ENCODE measurements at regions not wholly inside any gene's neighbourhood (a gene's known extent, or its start where the extent isn't known, plus 50 kb on each side); places are given as distances from the start of the nearest gene placed in this dataset.
"Not testable (repeated sequence)": the region's sequence is repeated elsewhere in the genome, so short reads cannot be mapped to it uniquely, and the experiment has no call there.

DNA sequence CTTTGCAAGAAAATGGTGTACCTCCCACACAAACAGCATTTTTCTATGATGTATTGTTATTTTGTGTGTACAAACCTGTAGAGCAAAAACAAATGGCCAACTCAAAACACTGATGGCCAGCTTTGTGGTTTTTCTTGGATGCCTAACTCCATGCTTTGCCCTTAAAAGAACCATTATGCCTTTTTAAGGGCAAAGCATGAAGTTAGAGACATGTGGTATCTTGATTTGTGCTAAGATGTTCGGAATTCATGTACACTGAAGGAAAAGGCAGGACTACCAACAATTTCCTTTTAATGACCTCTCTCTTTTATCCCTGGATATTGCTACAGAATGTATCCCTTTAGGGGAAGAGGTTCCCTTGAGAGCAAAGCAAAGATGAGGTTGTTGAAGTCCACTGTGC lies 273.6 kb downstream of the SCG2 start:
- no peak for DNase-seq (ENCODE audit: low spot score)
- intact Hi-C loops (cut with DNase I), result no loop called here

DNA sequence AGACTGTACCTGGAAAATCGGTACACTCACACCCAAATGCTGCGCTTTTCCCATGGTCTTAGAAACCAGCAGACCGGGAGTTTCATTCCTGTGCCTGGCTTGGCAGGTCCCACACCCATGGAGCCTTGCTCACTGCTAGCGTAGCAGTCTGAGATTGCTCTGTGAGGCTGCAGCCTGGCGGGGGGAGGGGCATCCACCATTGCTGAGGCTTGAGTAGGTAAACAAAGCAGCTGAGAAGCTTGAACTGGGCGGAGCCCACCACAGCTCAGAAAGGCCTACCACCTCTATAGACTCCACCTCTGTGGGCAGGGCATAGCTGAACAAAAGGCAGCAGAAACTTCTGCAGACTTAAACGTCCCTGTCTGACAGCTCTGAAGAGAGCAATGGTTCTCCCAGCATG lies 271.4 kb downstream of the SCG2 start:
- DNase-seq (ENCODE audit: low spot score); intact Hi-C loops (cut with DNase I): not testable (repeated sequence)

DNA sequence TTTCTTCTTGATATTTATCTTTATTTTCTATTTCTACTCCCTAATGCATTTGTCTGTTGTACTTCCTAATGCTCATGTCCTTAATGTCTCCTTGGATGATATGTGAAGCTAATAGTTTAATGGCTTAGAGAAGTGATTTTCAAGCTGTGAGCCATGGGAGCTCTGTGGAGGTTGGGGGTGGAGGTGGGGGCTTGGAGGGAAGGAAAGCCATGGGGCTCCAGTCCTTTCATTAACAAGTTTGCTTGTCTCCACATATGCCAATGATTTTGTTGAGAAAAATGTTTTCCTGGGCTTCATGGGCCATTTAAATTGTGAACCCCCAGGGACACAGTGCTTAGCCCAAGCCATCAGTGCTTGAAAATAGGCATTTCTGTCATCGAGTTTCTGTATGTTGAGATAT lies 264.1 kb downstream of the SCG2 start:
- DNase-seq (ENCODE audit: low spot score), result no peak
- intact Hi-C loops (cut with DNase I), result no loop called here

DNA sequence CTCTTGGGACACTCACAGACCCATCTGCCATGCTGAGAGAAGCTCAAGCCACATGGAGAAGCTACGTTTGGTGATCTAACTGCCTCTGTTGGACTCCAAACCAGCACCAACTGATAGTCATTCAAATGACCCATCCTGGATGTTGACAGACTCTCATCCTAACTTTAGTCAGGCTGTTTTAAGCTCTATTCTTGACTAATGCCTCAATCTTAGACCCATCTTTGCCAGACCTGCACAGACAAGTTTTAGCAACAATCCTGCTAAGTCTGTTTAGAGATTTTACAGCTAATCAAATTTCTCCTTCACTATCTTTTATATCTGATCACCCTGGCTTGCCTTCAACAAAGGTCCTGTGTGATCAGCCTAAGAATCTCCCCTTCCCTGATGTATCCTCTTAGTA lies 245.1 kb downstream of the SCG2 start:
- no peak for DNase-seq (ENCODE audit: low spot score)

DNA sequence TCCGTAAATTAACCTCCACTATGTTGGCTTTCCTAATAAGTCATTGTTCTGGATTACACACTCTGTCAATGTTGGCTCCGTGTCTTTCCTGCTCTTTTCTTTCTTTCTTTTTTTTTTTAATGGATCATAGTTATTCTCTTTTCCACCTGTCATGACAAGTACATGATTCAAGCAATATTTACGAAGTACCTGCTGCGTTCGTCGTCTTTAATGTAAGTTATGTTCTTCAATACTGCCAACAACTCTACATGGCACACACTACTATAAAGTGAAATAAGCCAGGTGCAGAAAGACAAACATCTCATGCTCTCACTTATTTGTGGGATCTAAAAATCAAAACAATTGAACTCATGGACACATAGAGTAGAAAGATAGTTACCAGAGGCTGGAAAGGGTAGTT lies 239.1 kb downstream of the SCG2 start:
- intact Hi-C loops (cut with DNase I), result no loop called here
- DNase-seq (ENCODE audit: low spot score), result no peak

More for the DNA sequence above, 245.1 kb downstream of the SCG2 start:
- intact Hi-C loops (cut with DNase I), result no loop called here

DNA sequence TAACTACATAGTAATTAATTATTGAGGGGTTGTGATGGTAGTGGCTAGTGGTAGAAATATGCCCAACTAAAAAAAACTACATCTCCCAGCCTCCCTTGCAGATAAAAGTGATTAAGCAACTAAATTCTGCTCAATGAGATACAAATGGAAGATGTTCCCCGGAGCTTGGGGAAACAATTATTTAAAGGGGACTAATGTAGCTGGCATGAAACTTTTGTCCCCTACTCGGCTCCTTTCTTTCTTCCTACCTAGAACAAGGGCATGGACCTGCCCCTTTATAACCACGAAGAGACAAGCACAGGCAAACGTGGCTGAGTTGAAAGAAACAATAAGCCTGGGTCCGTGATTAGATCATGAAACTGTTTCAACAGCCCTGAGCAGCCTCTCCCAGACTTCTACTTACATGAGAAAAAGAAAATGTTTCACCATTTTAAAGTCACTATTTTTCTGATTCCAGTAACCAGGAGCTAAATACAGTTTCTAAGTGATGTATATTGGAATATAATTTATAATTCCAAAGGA lies 236.9 kb downstream of the SCG2 start:
- intact Hi-C loops (cut with DNase I), result no loop called here
- DNase-seq (ENCODE audit: low spot score), result no peak

DNA sequence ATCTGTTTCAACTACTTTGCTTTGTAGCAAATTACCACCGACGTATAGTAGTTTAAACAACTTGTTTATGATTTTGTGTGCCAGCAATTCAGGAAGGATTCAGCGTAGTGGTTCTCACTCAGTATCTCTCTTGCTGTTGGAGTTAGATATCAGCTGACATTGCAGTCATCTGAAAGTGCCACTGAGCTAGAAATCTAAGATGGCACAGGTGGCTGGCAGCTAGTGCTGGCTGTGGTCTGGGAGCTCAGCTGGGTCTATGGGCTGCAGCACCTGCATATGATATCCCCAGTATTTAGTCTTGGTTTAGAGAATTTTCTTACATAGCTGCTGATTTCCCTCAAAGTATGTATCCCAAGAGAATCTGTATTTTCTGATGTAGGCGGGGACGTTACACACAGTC lies 235.6 kb downstream of the SCG2 start:
- intact Hi-C loops (cut with DNase I), result no loop called here
- no peak for DNase-seq (ENCODE audit: low spot score)

DNA sequence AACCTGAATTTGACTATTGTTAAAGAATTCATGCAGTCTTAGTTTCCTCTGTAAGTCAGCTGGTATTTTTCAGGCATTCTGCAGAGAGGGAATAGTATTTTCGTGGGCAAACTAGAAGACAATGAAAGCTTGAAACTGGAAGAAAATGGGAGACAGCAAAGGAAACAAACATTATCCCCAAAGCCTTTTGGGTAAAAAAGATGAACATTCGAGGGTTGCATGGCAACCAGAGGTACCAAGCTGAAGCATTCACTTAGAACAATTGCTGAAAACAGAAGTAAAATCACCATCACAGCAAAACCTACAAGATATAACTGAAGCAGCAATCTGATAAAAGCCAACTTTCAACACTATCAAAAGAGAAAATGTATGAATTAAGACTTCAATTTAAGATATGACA lies 233.7 kb downstream of the SCG2 start:
- DNase-seq (ENCODE audit: low spot score), result no peak
- intact Hi-C loops (cut with DNase I), result no loop called here

DNA sequence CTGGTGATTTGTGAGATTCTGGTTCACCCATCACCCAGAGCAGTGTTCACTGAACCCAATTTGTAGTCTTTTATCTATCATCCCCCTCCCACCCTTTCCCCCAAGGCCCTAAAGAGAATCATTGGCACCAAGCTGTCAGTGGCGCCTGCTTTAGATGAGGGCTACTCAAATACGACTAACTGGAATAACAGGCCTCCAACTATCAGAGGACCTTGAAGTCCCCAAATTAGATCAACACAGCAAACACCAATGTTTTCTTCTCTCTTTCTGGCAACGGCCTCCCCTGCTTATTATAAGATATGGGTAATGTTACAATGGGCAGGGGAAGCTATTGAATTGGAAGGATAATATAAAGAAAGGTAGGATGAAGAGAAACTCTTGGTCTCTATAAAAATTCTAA lies 232.3 kb downstream of the SCG2 start:
- no peak for DNase-seq (ENCODE audit: low spot score)
- intact Hi-C loops (cut with DNase I), result no loop called here

DNA sequence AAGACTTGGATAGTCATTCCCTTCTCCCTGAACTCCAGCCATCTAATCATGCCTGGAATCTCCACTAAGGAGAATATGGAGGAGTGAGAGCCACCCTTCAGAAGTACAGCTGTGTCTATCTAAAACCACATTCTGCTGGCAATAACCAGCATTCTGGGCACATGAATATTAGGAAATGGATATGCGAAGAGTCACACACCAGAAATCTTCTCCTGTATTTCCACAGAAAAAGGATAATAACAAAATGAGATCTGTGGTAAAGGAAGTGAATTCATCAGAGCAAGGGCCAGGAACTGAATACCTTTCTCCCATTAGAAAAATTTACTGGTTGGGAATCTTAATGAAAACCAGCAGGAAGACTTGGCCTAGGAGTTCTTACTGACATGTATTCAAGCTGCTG lies 218.8 kb downstream of the SCG2 start:
- no peak for DNase-seq (ENCODE audit: low spot score)
- intact Hi-C loops (cut with DNase I), result no loop called here

DNA sequence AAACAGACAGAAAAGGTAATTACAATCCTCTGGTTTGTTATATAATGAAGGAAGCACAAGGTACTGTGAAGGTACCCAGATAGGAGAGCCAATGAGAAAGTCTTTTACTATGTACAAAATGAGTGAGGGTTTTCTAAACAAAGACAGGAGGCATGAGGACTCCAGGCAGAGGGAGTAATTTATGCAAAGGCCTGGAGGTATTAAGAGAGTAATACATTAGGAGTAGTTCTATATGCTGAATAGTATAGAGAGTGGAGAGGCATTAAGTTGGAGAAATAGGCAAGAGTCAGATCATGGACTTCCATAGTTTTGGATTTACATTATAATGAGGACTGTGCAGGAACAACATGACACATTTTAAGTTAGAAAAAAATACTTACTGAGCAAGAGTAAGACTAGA lies 216.0 kb downstream of the SCG2 start:
- no peak for DNase-seq (ENCODE audit: low spot score)
- intact Hi-C loops (cut with DNase I), result no loop called here

DNA sequence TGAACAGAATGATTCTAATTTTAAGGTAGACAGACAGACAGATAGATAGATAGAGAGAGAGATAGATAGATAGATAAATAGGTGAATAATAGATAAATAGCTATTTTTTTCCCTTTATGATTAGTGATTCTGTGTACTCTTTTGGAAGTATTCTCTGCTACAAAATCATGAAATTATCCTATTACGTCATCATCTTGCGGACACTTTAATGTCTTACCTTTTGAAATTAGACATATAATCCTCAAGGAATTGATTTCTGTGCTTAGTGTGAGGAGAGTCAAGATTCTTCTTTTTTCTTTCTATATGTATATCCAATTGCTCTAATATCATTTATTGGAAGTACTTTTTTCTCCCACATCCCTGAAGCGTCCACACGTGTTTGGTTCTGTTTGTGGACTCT lies 215.2 kb downstream of the SCG2 start:
- intact Hi-C loops (cut with DNase I), result no loop called here
- DNase-seq (ENCODE audit: low spot score), result no peak

DNA sequence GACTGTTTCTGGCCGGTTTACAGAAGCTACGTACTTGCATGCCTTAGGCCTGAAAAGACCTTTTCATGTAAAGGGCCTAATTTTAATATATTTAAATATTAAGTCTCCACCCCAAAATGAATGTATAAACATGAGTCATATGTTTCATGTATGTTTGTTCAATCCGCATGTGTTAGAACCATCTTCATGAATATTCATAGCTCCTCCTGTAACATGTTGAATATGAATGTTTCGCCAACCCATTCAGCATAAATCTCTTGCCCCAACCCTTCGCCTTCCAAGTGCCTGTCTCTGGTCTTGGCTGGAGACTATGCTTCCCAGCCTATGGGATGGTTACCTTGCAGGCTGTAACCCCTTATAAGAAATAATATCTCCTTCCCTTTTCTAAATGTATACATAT lies 212.5 kb downstream of the SCG2 start:
- intact Hi-C loops (cut with DNase I), result no loop called here
- DNase-seq (ENCODE audit: low spot score), result no peak

DNA sequence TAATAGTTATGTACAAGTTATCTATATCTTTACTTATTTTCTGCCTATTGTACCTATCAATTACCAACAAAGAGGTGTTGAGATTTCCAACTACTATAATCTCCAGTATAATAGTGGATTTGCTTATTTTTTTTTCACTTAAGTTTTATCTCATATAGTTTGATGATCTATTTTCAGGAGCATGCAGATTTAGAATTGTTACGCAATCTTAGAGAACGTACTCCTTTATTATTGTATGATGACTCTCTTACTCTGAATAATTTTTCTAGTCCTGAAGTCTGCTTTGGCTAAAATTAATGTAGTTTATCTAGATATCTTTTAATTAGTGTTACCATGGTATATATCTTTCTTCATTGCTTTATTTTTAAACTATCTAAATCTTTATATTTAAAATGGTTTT lies 205.2 kb downstream of the SCG2 start:
- DNase-seq (ENCODE audit: low spot score), result no peak
- intact Hi-C loops (cut with DNase I), result no loop called here

DNA sequence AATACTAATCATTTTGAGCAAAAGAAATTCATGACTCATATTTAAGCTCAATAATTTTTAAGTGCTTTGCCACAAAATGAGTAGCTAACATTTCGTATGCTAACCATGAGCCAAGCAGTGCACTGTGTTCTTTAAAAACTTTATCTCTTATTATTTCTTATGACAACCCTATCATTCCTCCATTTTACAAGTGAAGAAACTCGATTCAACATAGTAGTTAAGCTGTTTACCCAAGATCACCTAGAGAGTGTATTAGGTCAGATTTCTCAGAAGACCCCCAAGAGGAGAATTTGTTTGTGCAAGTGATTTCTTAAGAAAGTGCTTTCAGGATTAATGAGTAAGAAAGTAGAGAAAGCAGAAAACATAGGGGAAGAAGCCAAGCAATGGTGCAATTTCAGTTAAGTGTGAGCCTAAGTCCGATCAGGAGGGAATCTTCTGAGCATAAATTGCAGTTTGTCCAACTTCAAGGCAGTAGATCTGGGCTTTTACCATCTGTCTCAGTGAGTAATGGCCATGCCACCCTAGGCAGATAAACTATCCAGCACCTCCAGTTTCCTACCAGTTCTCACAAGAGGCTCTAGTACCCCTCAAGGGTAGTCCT lies 202.7 kb downstream of the SCG2 start:
- intact Hi-C loops (cut with DNase I), result no loop called here
- DNase-seq (ENCODE audit: low spot score), result no peak

DNA sequence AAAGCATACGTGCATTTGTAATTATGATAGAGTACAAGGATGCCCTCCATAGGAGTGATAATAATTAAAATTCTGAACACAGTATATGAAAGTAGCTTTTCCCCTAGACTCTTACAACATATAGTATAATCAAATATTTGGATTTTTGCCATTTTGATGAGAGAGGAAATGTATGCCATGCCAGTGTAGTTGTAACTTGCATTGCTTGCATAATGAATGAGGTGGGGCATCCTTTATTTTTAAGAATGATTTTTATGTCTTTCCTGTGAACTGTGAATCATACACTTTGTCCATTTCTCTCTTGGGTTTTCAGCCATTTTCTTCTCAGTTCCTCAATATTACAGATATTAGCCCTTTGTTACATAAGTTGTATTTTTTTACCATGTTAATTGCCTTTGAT lies 197.5 kb downstream of the SCG2 start:
- DNase-seq (ENCODE audit: low spot score), result no peak
- intact Hi-C loops (cut with DNase I), result no loop called here

DNA sequence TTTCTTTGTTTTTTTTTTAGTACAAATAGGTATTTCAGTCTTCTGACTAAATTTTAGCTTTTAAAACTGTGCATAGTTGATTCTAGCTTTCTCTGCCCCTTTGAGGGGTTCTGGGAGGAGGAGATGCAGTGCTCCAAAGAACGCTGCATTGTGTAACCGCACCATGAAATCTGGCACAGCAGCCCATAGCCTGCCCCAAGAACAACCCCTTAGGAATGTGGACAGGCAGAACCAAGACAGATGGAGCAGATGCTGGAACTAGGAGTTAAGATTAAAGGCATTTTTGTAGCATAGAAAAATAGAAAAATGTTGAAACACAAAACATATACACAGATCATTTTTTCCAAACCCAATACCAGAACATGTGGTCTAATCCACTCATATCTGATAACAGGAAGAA lies 187.5 kb downstream of the SCG2 start:
- peak; percentile 84 for DNase-seq (ENCODE audit: low spot score)
- intact Hi-C loops (cut with DNase I), result no loop called here

DNA sequence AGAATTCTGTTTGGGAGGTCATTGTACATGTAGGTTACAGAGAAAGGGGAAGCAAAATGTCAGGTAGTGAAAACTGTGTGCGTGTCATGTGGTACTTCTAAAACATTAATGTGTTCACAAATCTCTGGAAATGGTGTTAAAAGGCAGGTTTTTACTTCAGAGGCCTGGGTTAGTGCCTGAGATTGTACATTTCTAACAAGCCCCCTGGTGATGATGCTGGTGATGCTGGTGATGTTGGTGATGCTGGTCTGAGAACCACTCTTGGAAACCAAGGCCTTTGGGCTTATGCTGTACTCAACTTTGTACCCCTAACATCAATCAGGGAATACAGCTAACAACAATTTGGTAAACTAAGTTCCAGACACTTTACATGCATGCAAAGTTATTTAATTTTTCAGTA lies 187.1 kb downstream of the SCG2 start:
- DNase-seq (ENCODE audit: low spot score), result no peak
- intact Hi-C loops (cut with DNase I), result no loop called here

DNA sequence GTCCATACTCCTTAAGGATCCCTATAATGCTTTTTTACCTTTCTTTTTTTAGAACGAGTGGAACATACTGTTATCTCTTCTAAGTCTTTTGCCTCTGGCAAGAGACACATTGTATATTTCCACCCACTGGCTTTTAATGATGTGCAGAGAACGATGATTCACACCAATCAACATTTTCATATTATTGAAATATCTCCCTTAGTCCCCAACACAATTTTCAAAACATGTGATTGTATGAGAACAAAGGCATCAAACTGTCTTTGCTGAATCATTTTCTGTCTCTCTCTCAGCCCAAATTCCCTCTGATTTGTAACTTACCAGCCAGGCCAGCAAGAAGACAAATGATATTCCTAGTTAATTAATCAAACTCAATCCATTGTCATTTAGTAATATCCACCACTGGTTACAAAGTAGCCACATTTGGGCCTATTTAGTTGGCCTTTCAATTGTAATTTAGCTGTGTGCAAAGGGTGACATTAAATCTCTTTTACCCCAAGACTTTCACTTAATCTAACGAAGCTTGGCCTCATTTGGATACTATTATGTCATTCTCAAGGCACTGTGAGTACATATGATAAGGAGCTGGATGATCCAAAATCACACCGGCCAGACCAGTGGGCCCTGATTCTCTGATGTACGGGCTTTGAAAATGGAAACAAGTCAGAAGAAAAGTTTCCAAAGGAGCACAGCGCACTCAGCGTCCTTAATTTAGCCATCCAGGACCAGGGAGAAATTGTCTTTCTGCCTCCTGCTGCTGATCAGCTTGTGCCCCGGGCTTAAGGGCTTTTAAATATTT lies 185.1 kb downstream of the SCG2 start:
- intact Hi-C loops (cut with DNase I), result no loop called here
- peak; percentile 82 for DNase-seq (ENCODE audit: low spot score)

DNA sequence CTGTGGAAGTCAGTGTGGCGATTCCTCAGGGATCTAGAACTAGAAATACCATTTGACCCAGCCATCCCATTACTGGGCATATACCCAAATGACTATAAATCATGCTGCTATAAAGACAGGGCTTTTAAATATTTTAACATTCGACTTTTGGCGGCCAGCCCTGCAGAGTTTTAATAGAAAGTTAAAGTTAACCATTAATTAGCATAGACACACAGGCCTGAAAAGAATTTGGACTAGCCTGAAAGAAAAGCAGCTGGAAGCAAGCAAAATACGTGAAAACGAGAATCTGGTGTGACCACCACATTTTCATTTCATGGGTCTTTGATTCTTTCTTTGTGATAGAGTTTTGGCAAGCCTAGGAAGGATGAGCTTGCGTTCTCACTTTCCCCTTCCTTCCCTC lies 184.0 kb downstream of the SCG2 start:
- no peak for DNase-seq (ENCODE audit: low spot score)
- intact Hi-C loops (cut with DNase I), result no loop called here

DNA sequence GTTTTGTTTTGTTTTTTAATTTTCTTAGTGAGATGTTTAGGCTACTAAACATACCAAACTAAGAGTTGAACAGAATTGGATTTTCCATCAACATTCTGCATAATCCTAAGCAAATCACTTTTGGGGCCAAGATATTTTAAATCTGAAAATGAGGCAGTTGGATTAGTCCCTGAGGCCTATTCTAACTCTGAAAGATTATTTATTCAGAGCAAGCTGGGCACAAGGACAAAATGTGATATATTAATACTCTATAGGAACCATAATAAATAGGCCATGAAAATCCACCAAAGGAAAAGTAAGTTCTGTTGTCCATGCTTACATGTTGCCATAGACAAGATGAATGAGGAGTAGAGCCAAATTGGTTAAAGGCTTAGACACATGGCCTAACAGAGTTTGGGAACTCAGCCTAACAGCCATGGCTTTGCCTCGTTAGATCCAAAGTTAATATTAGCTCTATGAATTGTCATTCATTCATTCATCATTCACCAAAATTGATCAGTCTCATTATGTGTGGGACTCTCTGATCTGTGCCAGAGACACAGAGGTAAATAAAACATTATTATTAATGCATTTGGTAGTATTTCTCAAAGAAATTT lies 183.5 kb downstream of the SCG2 start:
- intact Hi-C loops (cut with DNase I), result no loop called here
- no peak for DNase-seq (ENCODE audit: low spot score)

Measured in posterior vena cava (tissue), 2 donors.